ENCODE measurements at regions not wholly inside any gene's neighbourhood (a gene's known extent, or its start where the extent isn't known, plus 50 kb on each side); places are given as distances from the start of the nearest gene placed in this dataset.

DNA sequence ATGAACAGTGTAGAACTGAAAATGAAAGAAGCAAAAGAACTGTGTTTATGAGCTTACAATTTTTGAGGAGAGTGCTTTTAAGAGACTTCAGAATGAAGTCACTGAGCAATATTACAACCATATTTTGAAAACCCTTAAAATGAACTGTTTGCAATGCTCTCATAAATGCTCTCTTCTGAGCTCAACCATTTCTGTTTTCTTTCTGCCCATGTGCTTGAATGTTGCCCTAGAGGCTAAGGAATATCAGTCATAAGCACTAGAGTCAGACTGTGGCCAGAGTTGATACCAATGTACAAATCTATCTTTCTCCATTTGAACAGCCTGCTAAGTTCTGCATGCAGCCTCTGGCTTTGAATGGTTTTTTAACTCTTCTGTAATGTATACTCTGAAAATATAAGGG lies 1092.8 kb downstream of the PCDH9 start:
- Histone ChIP-seq H3K27ac (no peak overlapping the region), H3K9me3 (no peaks in the 10 kb centered on the region), H3K27me3 (no peaks in the 10 kb centered on the region), H3K4me1 (no peaks in the 10 kb centered on the region), H3K4me3 (no peak overlapping the region), H3K36me3 (no peaks in the 10 kb centered on the region)
- ATAC-seq (no peak), DNase-seq (no peak)
- intact Hi-C loops (cut with DNase I; ENCODE audit: low total_unique reads) = no loop called here
- in situ Hi-C loops (cut with MboI; ENCODE audit: low sequenced_read_pairs in 4 of 4) = no loop called here
- TF ChIP-seq, protein P1, sequence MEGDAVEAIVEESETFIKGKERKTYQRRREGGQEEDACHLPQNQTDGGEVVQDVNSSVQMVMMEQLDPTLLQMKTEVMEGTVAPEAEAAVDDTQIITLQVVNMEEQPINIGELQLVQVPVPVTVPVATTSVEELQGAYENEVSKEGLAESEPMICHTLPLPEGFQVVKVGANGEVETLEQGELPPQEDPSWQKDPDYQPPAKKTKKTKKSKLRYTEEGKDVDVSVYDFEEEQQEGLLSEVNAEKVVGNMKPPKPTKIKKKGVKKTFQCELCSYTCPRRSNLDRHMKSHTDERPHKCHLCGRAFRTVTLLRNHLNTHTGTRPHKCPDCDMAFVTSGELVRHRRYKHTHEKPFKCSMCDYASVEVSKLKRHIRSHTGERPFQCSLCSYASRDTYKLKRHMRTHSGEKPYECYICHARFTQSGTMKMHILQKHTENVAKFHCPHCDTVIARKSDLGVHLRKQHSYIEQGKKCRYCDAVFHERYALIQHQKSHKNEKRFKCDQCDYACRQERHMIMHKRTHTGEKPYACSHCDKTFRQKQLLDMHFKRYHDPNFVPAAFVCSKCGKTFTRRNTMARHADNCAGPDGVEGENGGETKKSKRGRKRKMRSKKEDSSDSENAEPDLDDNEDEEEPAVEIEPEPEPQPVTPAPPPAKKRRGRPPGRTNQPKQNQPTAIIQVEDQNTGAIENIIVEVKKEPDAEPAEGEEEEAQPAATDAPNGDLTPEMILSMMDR (IDR thresholded peaks at IDR 0.05 in 4 of 5, conservative IDR thresholded peaks at IDR 0.05 in 1 of 5) = no peak
- no peak for TF ChIP-seq POLR2A (IDR thresholded peaks at IDR 0.05)

DNA sequence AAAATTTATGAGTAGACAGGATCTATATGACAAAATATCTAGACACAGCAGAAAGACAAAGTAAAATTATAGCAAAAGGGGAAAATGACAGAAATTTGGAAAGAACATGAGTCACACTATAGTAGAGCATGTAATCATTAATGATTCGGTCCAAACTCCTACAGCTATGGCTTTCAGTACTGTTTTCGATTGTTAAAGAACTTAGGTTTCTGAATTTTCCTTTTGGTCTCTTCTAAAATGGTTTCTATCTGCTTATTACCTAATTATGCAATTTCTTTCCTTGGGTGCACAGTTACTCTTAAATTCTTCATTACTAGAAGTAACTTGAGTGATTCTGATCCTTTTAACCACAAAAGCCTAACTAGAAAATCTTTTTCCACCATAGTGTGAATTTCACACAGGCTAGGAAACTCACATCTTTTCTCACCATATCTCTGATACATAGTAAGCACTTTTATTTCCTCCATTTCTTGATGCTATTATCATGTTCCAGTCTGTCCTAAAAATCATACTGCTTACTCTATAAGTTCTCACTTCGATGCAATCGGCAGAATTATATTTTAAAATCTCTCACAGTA lies 1101.4 kb downstream of the PCDH9 start:
- no peaks in the 10 kb centered on the region for H3K36me3 ChIP-seq
- ATAC-seq = no peak

DNA sequence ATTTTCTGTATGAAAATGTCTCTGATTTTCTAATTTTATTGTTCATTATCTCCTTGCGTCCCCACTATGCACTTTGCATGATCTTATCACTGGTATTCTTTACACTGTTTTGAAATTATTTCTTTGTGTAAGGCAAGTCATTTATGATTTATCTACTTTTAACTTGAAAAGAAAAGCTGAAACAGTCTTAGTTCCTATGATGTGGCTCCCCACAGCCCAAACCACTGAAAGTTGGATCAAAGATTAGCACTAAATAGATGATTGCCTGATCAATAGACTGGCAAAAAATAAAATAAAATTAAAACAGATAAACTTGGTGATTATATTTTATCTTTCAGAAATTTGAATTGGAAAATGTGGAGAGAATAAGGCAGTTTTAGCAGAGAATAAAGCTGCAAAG lies 1101.9 kb downstream of the PCDH9 start:
- ATAC-seq (no peak), DNase-seq (no peak)
- Histone ChIP-seq H3K27me3 (no peaks in the 10 kb centered on the region), H3K9me3 (no peaks in the 10 kb centered on the region), H3K27ac (no peak overlapping the region), H3K4me1 (no peaks in the 10 kb centered on the region), H3K36me3 (no peaks in the 10 kb centered on the region), H3K4me3 (no peak overlapping the region)
- intact Hi-C loops (cut with DNase I; ENCODE audit: low total_unique reads) (no loop called here), in situ Hi-C loops (cut with MboI; ENCODE audit: low sequenced_read_pairs in 4 of 4) (no loop called here)
- TF ChIP-seq, protein P1 (IDR thresholded peaks at IDR 0.05 in 4 of 5, conservative IDR thresholded peaks at IDR 0.05 in 1 of 5) = no peak
- no peak for TF ChIP-seq POLR2A (IDR thresholded peaks at IDR 0.05)

More for the DNA sequence above, 1101.4 kb downstream of the PCDH9 start:
- no peaks in the 10 kb centered on the region for H3K4me1 ChIP-seq
- in situ Hi-C loops (cut with MboI; ENCODE audit: low sequenced_read_pairs in 4 of 4) (no loop called here), intact Hi-C loops (cut with DNase I; ENCODE audit: low total_unique reads) (no loop called here)
- H3K27ac ChIP-seq = no peak overlapping the region
- DNase-seq = no peak
- no peaks in the 10 kb centered on the region for H3K9me3 ChIP-seq
- H3K4me3 ChIP-seq = no peak overlapping the region
- no peak for TF ChIP-seq POLR2A (IDR thresholded peaks at IDR 0.05)
- TF ChIP-seq, protein P1 (IDR thresholded peaks at IDR 0.05 in 4 of 5, conservative IDR thresholded peaks at IDR 0.05 in 1 of 5) = no peak
- H3K27me3 ChIP-seq = no peaks in the 10 kb centered on the region

DNA sequence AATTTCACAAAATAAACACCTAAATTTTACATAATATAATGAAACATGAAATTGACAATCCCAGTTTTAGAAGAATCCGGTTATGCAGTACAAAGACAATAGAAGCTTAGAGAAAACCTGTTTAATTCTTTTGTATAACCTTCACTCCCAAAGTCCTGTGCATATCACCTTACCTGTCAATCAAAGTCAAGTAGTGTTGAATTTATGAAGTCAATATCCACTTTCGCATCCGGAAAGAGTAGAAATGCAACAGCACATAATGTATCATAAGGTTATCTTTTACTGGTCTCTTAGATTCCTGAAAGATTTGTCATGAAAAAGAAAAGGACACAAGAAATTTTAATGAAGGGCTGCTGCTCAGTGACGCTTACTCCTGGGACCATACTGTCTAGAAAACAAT lies 1112.6 kb downstream of the PCDH9 start:
- in situ Hi-C loops (cut with MboI; ENCODE audit: low sequenced_read_pairs in 4 of 4) = no loop called here
- DNase-seq = no peak
- Histone ChIP-seq H3K27me3 (no peaks in the 10 kb centered on the region), H3K9me3 (no peaks in the 10 kb centered on the region), H3K4me3 (no peak overlapping the region), H3K36me3 (no peaks in the 10 kb centered on the region), H3K27ac (no peak overlapping the region), H3K4me1 (no peaks in the 10 kb centered on the region)
- no peak for TF ChIP-seq POLR2A (IDR thresholded peaks at IDR 0.05)
- TF ChIP-seq, protein P1 (IDR thresholded peaks at IDR 0.05 in 4 of 5, conservative IDR thresholded peaks at IDR 0.05 in 1 of 5) = no peak
- no peak for ATAC-seq
- intact Hi-C loops (cut with DNase I; ENCODE audit: low total_unique reads) = no loop called here

Data from gastrocnemius medialis (tissue), 4 donors.